WTC11 (cell line): ENCODE measurements at regions not wholly inside any gene's neighbourhood (a gene's known extent, or its start where the extent isn't known, plus 50 kb on each side); places are given as distances from the start of the nearest gene placed in this dataset.

Experiments used
- ATAC-seq: fragments of 200-7000 bp; cut with Tn5 transposase; 2 replicates; pipeline ENCODE4 v1.10.0; 2021; ENCODE audit warnings: mild to moderate bottlenecking, moderate library complexity
- CTCF ChIA-PET: fragments of 300-600 bp; sonication (Branson Sonifier 250); formaldehyde crosslinking; loops from one replicate; lab custom pipeline; 2021; ENCODE audit warnings: antibody characterized with exemption; lab: Charles Lee
- POLR2A ChIA-PET: fragments of 350-600 bp; sonication (Branson Sonifier 250); formaldehyde crosslinking; loops from one replicate; lab custom pipeline; 2021; ENCODE audit warnings: antibody characterized with exemption; lab: Charles Lee
- DNase-seq: peaks from one replicate; pipeline ENCODE4 v3.0.0; 2021; ENCODE audit warnings: low spot score
- H3K27ac Mint-ChIP-seq: 2 replicates; pipeline ENCODE4 v1.8.0; 2021; ENCODE audit warnings: mixed read lengths
- H3K27me3 Mint-ChIP-seq: 2 replicates; pipeline ENCODE4 v1.8.0; 2021; ENCODE audit warnings: low read depth, mild to moderate bottlenecking, moderate library complexity, mixed read lengths
- H3K36me3 Mint-ChIP-seq: 2 replicates; pipeline ENCODE4 v1.8.0; 2021; ENCODE audit warnings: mixed read lengths
- H3K4me1 Mint-ChIP-seq: 2 replicates; pipeline ENCODE4 v1.8.0; 2022; ENCODE audit warnings: mixed read lengths
- H3K4me3 Mint-ChIP-seq: 2 replicates; pipeline ENCODE4 v1.8.0; 2021; ENCODE audit warnings: mild to moderate bottlenecking, moderate library complexity, mixed read lengths
- H3K9me3 Mint-ChIP-seq: 2 replicates; pipeline ENCODE4 v1.8.0; 2021; ENCODE audit warnings: mixed read lengths
- ATF2 ChIP-seq: sonication (generic); formaldehyde crosslinking; IDR thresholded peaks from 2 replicates; pipeline ENCODE4 v1.8.1; 2022; ENCODE audit warnings: low read depth, missing genetic modification reagents, borderline replicate concordance
- ATF6 ChIP-seq: sonication (generic); formaldehyde crosslinking; IDR thresholded peaks from 2 replicates; pipeline ENCODE4 v1.8.1; 2023; ENCODE audit warnings: mild to moderate bottlenecking, missing genetic modification reagents
- MXD4 ChIP-seq: fragments of 250-450 bp; sonication (Bioruptor Pico); IDR thresholded peaks from 2 replicates; pipeline ENCODE4 v1.8.0; 2021; ENCODE audit warnings: mild to moderate bottlenecking, moderate library complexity, borderline replicate concordance
- NR2C2 ChIP-seq: sonication (generic); formaldehyde crosslinking; IDR thresholded peaks from 2 replicates; pipeline ENCODE4 v1.8.0; 2022; ENCODE audit warnings: mild to moderate bottlenecking, missing genetic modification reagents
- NR3C1 ChIP-seq: sonication (generic); formaldehyde crosslinking; conservative IDR thresholded peaks from 2 replicates; pipeline ENCODE4 v1.8.1; 2023; ENCODE audit warnings: low read depth, mild to moderate bottlenecking, missing genetic modification reagents
- OVOL2 ChIP-seq: fragments of 250-450 bp; sonication (Bioruptor Pico); IDR thresholded peaks from 2 replicates; pipeline ENCODE4 v1.9.0; 2021; ENCODE audit warnings: mild to moderate bottlenecking, borderline replicate concordance
- PREB ChIP-seq: sonication (generic); formaldehyde crosslinking; IDR thresholded peaks from 2 replicates; pipeline ENCODE4 v1.8.1; 2022; ENCODE audit warnings: mild to moderate bottlenecking, missing genetic modification reagents, moderate library complexity, borderline replicate concordance
- PRRX2 ChIP-seq: fragments of 250-450 bp; sonication (Bioruptor Pico); IDR thresholded peaks from 2 replicates; pipeline ENCODE4 v1.8.0; 2021; ENCODE audit warnings: mild to moderate bottlenecking
- TP53 ChIP-seq: sonication (generic); formaldehyde crosslinking; IDR thresholded peaks from 2 replicates; pipeline ENCODE4 v1.8.1; 2023; ENCODE audit warnings: mild to moderate bottlenecking, missing genetic modification reagents
- ZBTB21 ChIP-seq: sonication (generic); formaldehyde crosslinking; IDR thresholded peaks from 2 replicates; pipeline ENCODE4 v1.8.1; 2023; ENCODE audit warnings: mild to moderate bottlenecking, missing genetic modification reagents, borderline replicate concordance
- ZNF425 ChIP-seq: fragments of 250-450 bp; sonication (Bioruptor Pico); conservative IDR thresholded peaks from 2 replicates; pipeline ENCODE4 v1.9.0; 2021; ENCODE audit warnings: mild to moderate bottlenecking
- TF ChIP-seq, protein P1 (sequence below): sonication (generic); formaldehyde crosslinking; conservative IDR thresholded peaks from 2 replicates; pipeline ENCODE4 v1.8.1; 2023; ENCODE audit warnings: mild to moderate bottlenecking, low read depth, missing genetic modification reagents, moderate library complexity
- TF ChIP-seq, protein P2 (sequence below): sonication (generic); formaldehyde crosslinking; IDR thresholded peaks from 2 replicates; pipeline ENCODE4 v1.8.1; 2023; ENCODE audit warnings: mild to moderate bottlenecking, moderate library complexity, missing genetic modification reagents
- TF ChIP-seq, protein P3 (sequence below): sonication (generic); formaldehyde crosslinking; conservative IDR thresholded peaks from 2 replicates; pipeline ENCODE4 v1.8.1; 2022; ENCODE audit warnings: mild to moderate bottlenecking, missing genetic modification reagents
- TF ChIP-seq, protein P4 (sequence below): fragments of 200-600 bp; IDR thresholded peaks from 2 replicates; pipeline ENCODE4 v1.8.0; 2022; ENCODE audit warnings: antibody characterized with exemption

GRCh38 chr9:90333226-90333625 lies 309.4 kb downstream of the DIRAS2 start (continued):
- TF ChIP-seq, protein P1, sequence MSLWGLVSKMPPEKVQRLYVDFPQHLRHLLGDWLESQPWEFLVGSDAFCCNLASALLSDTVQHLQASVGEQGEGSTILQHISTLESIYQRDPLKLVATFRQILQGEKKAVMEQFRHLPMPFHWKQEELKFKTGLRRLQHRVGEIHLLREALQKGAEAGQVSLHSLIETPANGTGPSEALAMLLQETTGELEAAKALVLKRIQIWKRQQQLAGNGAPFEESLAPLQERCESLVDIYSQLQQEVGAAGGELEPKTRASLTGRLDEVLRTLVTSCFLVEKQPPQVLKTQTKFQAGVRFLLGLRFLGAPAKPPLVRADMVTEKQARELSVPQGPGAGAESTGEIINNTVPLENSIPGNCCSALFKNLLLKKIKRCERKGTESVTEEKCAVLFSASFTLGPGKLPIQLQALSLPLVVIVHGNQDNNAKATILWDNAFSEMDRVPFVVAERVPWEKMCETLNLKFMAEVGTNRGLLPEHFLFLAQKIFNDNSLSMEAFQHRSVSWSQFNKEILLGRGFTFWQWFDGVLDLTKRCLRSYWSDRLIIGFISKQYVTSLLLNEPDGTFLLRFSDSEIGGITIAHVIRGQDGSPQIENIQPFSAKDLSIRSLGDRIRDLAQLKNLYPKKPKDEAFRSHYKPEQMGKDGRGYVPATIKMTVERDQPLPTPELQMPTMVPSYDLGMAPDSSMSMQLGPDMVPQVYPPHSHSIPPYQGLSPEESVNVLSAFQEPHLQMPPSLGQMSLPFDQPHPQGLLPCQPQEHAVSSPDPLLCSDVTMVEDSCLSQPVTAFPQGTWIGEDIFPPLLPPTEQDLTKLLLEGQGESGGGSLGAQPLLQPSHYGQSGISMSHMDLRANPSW = no peak
- TF ChIP-seq OVOL2 (CRISPR knock-in tag) (no peak), ATF2 (CRISPR knock-in tag) (no peak), NR2C2 (CRISPR knock-in tag) (no peak), ATF6 (CRISPR knock-in tag) (no peak)

GRCh38 chr9:90340421-90340820 lies 302.2 kb downstream of the DIRAS2 start:
- TF ChIP-seq PREB (CRISPR knock-in tag) (no peak), ATF6 (CRISPR knock-in tag) (no peak), PRRX2 (no peak)
- TF ChIP-seq, protein P2, sequence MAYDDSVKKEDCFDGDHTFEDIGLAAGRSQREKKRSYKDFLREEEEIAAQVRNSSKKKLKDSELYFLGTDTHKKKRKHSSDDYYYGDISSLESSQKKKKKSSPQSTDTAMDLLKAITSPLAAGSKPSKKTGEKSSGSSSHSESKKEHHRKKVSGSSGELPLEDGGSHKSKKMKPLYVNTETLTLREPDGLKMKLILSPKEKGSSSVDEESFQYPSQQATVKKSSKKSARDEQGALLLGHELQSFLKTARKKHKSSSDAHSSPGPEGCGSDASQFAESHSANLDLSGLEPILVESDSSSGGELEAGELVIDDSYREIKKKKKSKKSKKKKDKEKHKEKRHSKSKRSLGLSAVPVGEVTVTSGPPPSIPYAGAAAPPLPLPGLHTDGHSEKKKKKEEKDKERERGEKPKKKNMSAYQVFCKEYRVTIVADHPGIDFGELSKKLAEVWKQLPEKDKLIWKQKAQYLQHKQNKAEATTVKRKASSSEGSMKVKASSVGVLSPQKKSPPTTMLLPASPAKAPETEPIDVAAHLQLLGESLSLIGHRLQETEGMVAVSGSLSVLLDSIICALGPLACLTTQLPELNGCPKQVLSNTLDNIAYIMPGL (CRISPR knock-in tag) = no peak
- TF ChIP-seq, protein P3, sequence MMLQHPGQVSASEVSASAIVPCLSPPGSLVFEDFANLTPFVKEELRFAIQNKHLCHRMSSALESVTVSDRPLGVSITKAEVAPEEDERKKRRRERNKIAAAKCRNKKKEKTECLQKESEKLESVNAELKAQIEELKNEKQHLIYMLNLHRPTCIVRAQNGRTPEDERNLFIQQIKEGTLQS (CRISPR knock-in tag) = no peak
- Mint-ChIP-seq H3K27ac (no peak overlapping the region), H3K4me1 (peaks cover 9% of the 10 kb centered on the region), H3K4me3 (no peak overlapping the region), H3K27me3 (no peaks in the 10 kb centered on the region; the same call in 1 of the 2 replicates), H3K9me3 (peaks cover 11% of the 10 kb centered on the region), H3K36me3 (no peaks in the 10 kb centered on the region)
- ChIA-PET POLR2A (no interaction called here), CTCF (no interaction called here)
- DNase-seq (no peak), ATAC-seq (no peak)

DNA sequence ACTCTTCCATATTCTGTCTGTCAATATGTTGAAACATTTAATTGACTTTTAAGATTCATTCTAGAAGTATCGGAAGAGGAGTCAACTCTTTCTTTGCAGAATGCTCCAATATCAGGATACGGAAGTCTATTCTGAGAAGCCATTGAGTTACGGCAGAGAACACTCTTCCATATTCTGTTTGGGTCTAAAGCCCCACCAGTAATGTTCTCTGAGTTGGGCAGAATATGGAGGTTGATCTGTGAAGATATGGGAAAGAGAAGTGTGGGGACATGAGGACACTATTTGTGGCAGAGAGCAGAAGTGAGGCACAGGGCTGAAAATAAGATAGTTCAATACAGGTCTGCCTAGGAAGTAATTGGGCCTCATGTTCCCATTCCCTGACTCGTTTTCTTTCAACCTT lies 300.0 kb downstream of the DIRAS2 start:
- Mint-ChIP-seq H3K27me3 (no peaks in the 10 kb centered on the region; the same call in 1 of the 2 replicates), H3K9me3 (peaks cover 11% of the 10 kb centered on the region), H3K36me3 (no peaks in the 10 kb centered on the region)
- no peak for TF ChIP-seq ZBTB21 (CRISPR knock-in tag)
- TF ChIP-seq, protein P3 (CRISPR knock-in tag) = no peak
- no peak for TF ChIP-seq NR3C1 (CRISPR knock-in tag)
- no peak for TF ChIP-seq MXD4
- TF ChIP-seq, protein P4, sequence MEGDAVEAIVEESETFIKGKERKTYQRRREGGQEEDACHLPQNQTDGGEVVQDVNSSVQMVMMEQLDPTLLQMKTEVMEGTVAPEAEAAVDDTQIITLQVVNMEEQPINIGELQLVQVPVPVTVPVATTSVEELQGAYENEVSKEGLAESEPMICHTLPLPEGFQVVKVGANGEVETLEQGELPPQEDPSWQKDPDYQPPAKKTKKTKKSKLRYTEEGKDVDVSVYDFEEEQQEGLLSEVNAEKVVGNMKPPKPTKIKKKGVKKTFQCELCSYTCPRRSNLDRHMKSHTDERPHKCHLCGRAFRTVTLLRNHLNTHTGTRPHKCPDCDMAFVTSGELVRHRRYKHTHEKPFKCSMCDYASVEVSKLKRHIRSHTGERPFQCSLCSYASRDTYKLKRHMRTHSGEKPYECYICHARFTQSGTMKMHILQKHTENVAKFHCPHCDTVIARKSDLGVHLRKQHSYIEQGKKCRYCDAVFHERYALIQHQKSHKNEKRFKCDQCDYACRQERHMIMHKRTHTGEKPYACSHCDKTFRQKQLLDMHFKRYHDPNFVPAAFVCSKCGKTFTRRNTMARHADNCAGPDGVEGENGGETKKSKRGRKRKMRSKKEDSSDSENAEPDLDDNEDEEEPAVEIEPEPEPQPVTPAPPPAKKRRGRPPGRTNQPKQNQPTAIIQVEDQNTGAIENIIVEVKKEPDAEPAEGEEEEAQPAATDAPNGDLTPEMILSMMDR = no peak
- no peak for TF ChIP-seq TP53 (CRISPR knock-in tag)
- TF ChIP-seq ZNF425 (CRISPR knock-in tag) = no peak

More for the DNA sequence above, 300.0 kb downstream of the DIRAS2 start:
- Mint-ChIP-seq H3K27ac (no peak overlapping the region), H3K4me1 (peaks cover 24% of the 10 kb centered on the region), H3K4me3 (no peak overlapping the region)
- no peak for ATAC-seq
- no peak for DNase-seq
- POLR2A ChIA-PET = no interaction called here
- CTCF ChIA-PET = no interaction called here
